ENCODE measurements at regions not wholly inside any gene's neighbourhood (a gene's known extent, or its start where the extent isn't known, plus 50 kb on each side); places are given as distances from the start of the nearest gene placed in this dataset.

DNA sequence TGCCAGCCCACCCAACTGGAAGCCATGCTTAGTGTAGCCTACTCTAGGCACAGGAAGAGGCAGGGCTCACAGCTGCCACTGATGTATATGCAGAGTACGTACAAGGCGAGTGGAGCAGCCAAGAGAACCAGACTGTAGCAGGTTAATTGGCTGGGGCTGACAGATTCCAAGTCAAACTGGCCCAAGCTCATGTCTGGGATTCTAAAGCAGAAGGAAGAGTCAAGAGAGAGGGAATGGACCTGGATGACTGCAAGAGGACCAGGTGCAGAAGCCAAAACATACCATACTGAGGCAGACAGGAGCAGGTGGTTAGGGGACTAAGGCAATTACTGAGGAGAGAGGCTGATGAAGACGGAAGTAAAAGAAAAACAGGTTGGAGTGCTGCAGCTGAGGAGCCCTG, 51.3 kb upstream of the LRRN2 start:
- 83% methylated on average over 2 of the region's 3 CpGs for WGBS (ENCODE audit: insufficient coverage)
- CTCF ChIA-PET: interaction anchor here (1.4 kb wide), 1 partner anchor 9 kb away, joined by 6 read pairs; no protein-coding TSS in a partner anchor

DNA sequence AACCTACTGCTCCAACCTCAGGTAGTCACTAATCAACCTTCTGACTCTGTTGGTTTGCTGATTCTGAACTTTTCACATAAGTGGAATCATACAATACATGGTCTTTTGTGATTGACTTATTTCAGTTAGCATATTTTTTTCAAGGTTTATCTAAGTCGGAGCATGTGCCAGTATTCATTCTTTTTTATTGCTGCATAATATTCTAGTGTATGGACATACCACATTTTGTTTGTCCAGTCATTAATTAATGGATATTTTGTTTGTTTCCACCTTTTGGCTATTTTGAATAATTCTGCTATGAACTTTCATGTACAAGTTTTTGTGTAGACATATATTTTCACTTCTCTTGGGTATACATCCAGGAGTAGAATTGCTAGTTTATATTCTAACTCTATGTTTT, 53.0 kb upstream of the LRRN2 start:
- Histone ChIP-seq H3K4me3 (ENCODE audit: control insufficient read depth in 1 of 7, extremely low read depth in 1 of 7, insufficient read depth in 4 of 7, low read depth in 2 of 7, low read length in 6 of 7) (no peak overlapping the region), H3K4me1 (ENCODE audit: control extremely low read depth in 1 of 4, control insufficient read depth in 4 of 4, insufficient read depth in 4 of 4, low read length in 3 of 4) (no peaks in the 10 kb centered on the region), H3K27me3 (replicated peaks in 2 of 5; ENCODE audit: control insufficient read depth in 4 of 5, insufficient read depth in 5 of 5, low read length in 4 of 5) (peaks cover 0 to 15% (median 8%) of the 10 kb centered on the region in 5 experiments), H3K9me3 (ENCODE audit: control extremely low read depth in 1 of 5, control insufficient read depth in 4 of 5, insufficient read depth in 2 of 5, low read depth in 1 of 5, low read length in 4 of 5) (peaks cover 2 to 19% (median 4%) of the 10 kb centered on the region in 5 experiments), H3K36me3 (ENCODE audit: control insufficient read depth in 4 of 4, insufficient read depth in 4 of 4, low read length in 3 of 4) (no peaks in the 10 kb centered on the region), H3K27ac (ENCODE audit: insufficient read depth in 1 of 2, low read depth in 1 of 2, low read length in 2 of 2, poor library complexity in 1 of 2, severe bottlenecking in 2 of 2) (no peak overlapping the region)
- no peak for DNase-seq
- ChIA-PET CTCF (no interaction called here), POLR2A (no interaction called here)
- no CpG with 5 or more reads among the region's 1 CpG for WGBS (ENCODE audit: insufficient coverage)

More for the DNA sequence above, 51.3 kb upstream of the LRRN2 start:
- Histone ChIP-seq H3K36me3 (ENCODE audit: control insufficient read depth in 4 of 4, insufficient read depth in 4 of 4, low read length in 3 of 4) (no peaks in the 10 kb centered on the region), H3K4me1 (ENCODE audit: control extremely low read depth in 1 of 4, control insufficient read depth in 4 of 4, insufficient read depth in 4 of 4, low read length in 3 of 4) (no peaks in the 10 kb centered on the region), H3K9me3 (ENCODE audit: control extremely low read depth in 1 of 5, control insufficient read depth in 4 of 5, insufficient read depth in 2 of 5, low read depth in 1 of 5, low read length in 4 of 5) (peaks cover 2 to 19% (median 4%) of the 10 kb centered on the region in 5 experiments), H3K4me3 (ENCODE audit: control insufficient read depth in 1 of 7, extremely low read depth in 1 of 7, insufficient read depth in 4 of 7, low read depth in 2 of 7, low read length in 6 of 7) (no peak overlapping the region), H3K27me3 (replicated peaks in 2 of 5; ENCODE audit: control insufficient read depth in 4 of 5, insufficient read depth in 5 of 5, low read length in 4 of 5) (peaks cover 0 to 16% (median 11%) of the 10 kb centered on the region in 5 experiments), H3K27ac (ENCODE audit: insufficient read depth in 1 of 2, low read depth in 1 of 2, low read length in 2 of 2, poor library complexity in 1 of 2, severe bottlenecking in 2 of 2) (no peak overlapping the region)
- no peak for DNase-seq
- POLR2A ChIA-PET: no interaction called here

DNA sequence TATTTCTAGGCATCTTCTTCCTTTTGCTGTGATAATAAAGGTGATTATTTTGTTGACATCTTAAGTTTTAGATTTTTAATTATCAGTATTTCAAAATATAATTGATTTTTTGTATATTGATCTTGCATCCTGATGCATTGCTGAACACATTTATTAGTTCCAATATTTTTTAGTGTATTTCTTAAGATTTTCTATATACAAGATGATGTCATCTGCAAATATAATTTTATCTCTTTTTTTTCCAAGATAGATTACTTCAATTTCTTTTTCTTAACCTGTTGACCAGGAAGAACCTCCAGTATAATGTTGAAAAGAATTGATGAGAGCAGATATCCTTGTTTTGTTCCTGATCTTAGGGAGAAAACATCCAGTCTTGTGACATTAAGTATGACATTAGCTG, 54.8 kb upstream of the LRRN2 start:
- POLR2A ChIA-PET: no interaction called here
- no peak overlapping the region for H3K27ac ChIP-seq (ENCODE audit: insufficient read depth in 1 of 2, low read depth in 1 of 2, low read length in 2 of 2, poor library complexity in 1 of 2, severe bottlenecking in 2 of 2)
- H3K27me3 ChIP-seq (replicated peaks in 2 of 5; ENCODE audit: control insufficient read depth in 4 of 5, insufficient read depth in 5 of 5, low read length in 4 of 5): peaks cover 0 to 11% (median 3%) of the 10 kb centered on the region in 5 experiments
- H3K4me1 ChIP-seq (ENCODE audit: control extremely low read depth in 1 of 4, control insufficient read depth in 4 of 4, insufficient read depth in 4 of 4, low read length in 3 of 4): no peaks in the 10 kb centered on the region
- CTCF ChIA-PET: no interaction called here
- no peak overlapping the region for H3K4me3 ChIP-seq (ENCODE audit: control insufficient read depth in 1 of 7, extremely low read depth in 1 of 7, insufficient read depth in 4 of 7, low read depth in 2 of 7, low read length in 6 of 7)
- no peaks in the 10 kb centered on the region for H3K36me3 ChIP-seq (ENCODE audit: control insufficient read depth in 4 of 4, insufficient read depth in 4 of 4, low read length in 3 of 4)
- peaks cover 2 to 19% (median 4%) of the 10 kb centered on the region in 5 experiments for H3K9me3 ChIP-seq (ENCODE audit: control extremely low read depth in 1 of 5, control insufficient read depth in 4 of 5, insufficient read depth in 2 of 5, low read depth in 1 of 5, low read length in 4 of 5)
- no peak for DNase-seq

DNA sequence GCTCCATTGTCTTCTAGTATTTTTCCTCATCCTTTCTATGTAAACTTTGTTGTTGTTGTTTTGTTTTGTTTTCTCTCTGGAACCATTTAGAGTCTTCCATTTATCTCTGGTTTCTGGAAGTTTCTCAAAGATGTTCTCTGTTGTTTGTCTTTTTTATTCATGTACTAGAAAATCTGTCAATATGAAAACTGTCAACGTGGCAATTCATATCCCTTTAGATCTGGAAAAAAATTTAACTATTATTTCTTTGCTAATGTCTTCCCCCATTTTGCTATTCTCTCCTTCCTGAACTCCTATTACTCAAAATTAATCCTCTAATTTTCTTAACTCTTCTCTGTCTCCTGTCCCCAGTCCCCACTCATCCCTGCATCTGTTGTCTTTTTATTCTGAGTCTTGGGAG, 55.9 kb upstream of the LRRN2 start:
- H3K27me3 ChIP-seq (replicated peaks in 2 of 5; ENCODE audit: control insufficient read depth in 4 of 5, insufficient read depth in 5 of 5, low read length in 4 of 5): peaks cover 0 to 7% (median 2%) of the 10 kb centered on the region in 5 experiments
- no CpG with 5 or more reads among the region's 1 CpG for WGBS (ENCODE audit: insufficient coverage)
- POLR2A ChIA-PET: no interaction called here
- no peaks in the 10 kb centered on the region for H3K4me1 ChIP-seq (ENCODE audit: control extremely low read depth in 1 of 4, control insufficient read depth in 4 of 4, insufficient read depth in 4 of 4, low read length in 3 of 4)
- H3K9me3 ChIP-seq (ENCODE audit: control extremely low read depth in 1 of 5, control insufficient read depth in 4 of 5, insufficient read depth in 2 of 5, low read depth in 1 of 5, low read length in 4 of 5): peaks cover 2 to 19% (median 4%) of the 10 kb centered on the region in 5 experiments
- H3K27ac ChIP-seq (ENCODE audit: insufficient read depth in 1 of 2, low read depth in 1 of 2, low read length in 2 of 2, poor library complexity in 1 of 2, severe bottlenecking in 2 of 2): no peak overlapping the region
- CTCF ChIA-PET: no interaction called here
- H3K4me3 ChIP-seq (ENCODE audit: control insufficient read depth in 1 of 7, extremely low read depth in 1 of 7, insufficient read depth in 4 of 7, low read depth in 2 of 7, low read length in 6 of 7): no peak overlapping the region
- no peak for DNase-seq
- H3K36me3 ChIP-seq (ENCODE audit: control insufficient read depth in 4 of 4, insufficient read depth in 4 of 4, low read length in 3 of 4): no peaks in the 10 kb centered on the region

DNA sequence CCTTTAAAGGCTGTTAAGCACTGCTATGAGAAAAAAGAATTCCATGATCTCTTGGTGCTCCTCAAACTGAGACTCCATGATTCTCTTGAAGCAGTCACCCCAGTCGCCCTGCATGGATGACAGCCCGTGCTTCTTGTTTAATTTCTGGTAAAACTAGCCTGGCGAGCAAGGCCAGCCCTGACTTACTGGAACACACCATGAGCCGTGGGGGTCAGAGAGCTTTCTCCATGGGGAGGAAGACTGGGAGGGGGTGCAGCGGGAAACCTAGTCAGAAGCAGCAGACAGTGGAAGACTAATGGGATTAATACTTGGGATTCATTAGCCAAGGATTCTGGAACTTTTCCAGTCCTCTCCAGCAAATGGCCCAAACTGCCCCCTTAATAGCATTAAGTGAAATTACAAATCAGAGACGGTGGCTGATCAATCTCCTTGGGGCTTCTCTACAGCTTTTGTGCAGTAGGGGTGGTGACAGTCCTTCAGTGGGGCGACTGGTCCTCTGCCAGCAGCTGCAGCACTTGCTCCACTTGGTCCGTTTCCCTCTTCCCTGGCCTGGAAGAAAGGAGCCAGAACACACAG, 57.2 kb upstream of the LRRN2 start:
- 98% methylated on average over 7 of the region's 8 CpGs for WGBS (ENCODE audit: insufficient coverage)
- ChIA-PET POLR2A (no interaction called here), CTCF (no interaction called here)
- Histone ChIP-seq H3K4me3 (ENCODE audit: control insufficient read depth in 1 of 7, extremely low read depth in 1 of 7, insufficient read depth in 4 of 7, low read depth in 2 of 7, low read length in 6 of 7) (no peak overlapping the region), H3K36me3 (ENCODE audit: control insufficient read depth in 4 of 4, insufficient read depth in 4 of 4, low read length in 3 of 4) (no peaks in the 10 kb centered on the region), H3K27me3 (replicated peaks in 2 of 5; ENCODE audit: control insufficient read depth in 4 of 5, insufficient read depth in 5 of 5, low read length in 4 of 5) (peaks cover 0 to 7% (median 0%) of the 10 kb centered on the region in 5 experiments), H3K4me1 (ENCODE audit: control extremely low read depth in 1 of 4, control insufficient read depth in 4 of 4, insufficient read depth in 4 of 4, low read length in 3 of 4) (no peaks in the 10 kb centered on the region), H3K27ac (ENCODE audit: insufficient read depth in 1 of 2, low read depth in 1 of 2, low read length in 2 of 2, poor library complexity in 1 of 2, severe bottlenecking in 2 of 2) (no peak overlapping the region), H3K9me3 (ENCODE audit: control extremely low read depth in 1 of 5, control insufficient read depth in 4 of 5, insufficient read depth in 2 of 5, low read depth in 1 of 5, low read length in 4 of 5) (peaks cover 2 to 15% (median 2%) of the 10 kb centered on the region in 5 experiments)
- no peak for DNase-seq

DNA sequence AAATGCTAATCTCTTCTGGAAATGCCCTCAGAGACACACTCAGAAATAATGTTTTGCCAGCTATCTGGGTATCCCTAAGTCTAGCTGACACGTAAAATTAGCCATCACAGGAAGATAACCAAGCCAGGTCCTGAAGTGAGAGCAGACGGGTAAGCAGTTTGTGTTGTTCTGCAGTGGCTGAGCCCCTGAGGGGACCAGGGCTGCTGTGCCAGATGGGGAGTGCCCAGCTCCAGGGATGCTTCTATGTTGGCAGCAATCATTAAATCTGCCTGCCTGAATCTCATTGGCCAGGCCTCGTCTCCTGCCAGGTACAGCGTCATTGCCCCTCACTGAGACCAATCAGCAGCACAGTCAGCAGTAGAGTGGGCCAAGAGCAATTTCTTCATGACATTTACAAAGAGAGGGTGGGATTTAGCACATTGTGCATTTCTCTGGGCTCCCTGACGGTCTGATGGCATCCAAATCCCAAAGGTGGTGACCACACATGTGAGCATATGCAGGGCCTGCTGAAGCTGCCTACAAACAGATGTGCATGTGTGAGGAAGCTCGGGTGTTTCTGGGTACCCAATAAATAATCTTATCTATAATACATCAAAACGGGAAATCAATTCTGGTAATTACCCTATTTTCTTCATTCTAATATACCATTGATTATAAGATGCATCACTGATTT, 58.7 kb upstream of the LRRN2 start:
- WGBS (ENCODE audit: insufficient coverage): 94% methylated on average over 4 of the region's 7 CpGs
- Histone ChIP-seq H3K9me3 (ENCODE audit: control extremely low read depth in 1 of 5, control insufficient read depth in 4 of 5, insufficient read depth in 2 of 5, low read depth in 1 of 5, low read length in 4 of 5) (peaks cover 0 to 3% (median 0%) of the 10 kb centered on the region in 5 experiments), H3K4me3 (ENCODE audit: control insufficient read depth in 1 of 7, extremely low read depth in 1 of 7, insufficient read depth in 4 of 7, low read depth in 2 of 7, low read length in 6 of 7) (no peak overlapping the region), H3K4me1 (ENCODE audit: control extremely low read depth in 1 of 4, control insufficient read depth in 4 of 4, insufficient read depth in 4 of 4, low read length in 3 of 4) (no peaks in the 10 kb centered on the region), H3K27ac (ENCODE audit: insufficient read depth in 1 of 2, low read depth in 1 of 2, low read length in 2 of 2, poor library complexity in 1 of 2, severe bottlenecking in 2 of 2) (no peak overlapping the region), H3K27me3 (replicated peaks in 2 of 5; ENCODE audit: control insufficient read depth in 4 of 5, insufficient read depth in 5 of 5, low read length in 4 of 5) (peaks cover 0 to 7% (median 0%) of the 10 kb centered on the region in 5 experiments), H3K36me3 (ENCODE audit: control insufficient read depth in 4 of 4, insufficient read depth in 4 of 4, low read length in 3 of 4) (no peaks in the 10 kb centered on the region)
- no peak for DNase-seq
- CTCF ChIA-PET: interaction anchor here (1.6 to 3.5 kb wide), 5 partner anchors 8 to 63 kb away, joined by 3 to 15 read pairs (median 6); no protein-coding TSS in a partner anchor
- POLR2A ChIA-PET: no interaction called here

DNA sequence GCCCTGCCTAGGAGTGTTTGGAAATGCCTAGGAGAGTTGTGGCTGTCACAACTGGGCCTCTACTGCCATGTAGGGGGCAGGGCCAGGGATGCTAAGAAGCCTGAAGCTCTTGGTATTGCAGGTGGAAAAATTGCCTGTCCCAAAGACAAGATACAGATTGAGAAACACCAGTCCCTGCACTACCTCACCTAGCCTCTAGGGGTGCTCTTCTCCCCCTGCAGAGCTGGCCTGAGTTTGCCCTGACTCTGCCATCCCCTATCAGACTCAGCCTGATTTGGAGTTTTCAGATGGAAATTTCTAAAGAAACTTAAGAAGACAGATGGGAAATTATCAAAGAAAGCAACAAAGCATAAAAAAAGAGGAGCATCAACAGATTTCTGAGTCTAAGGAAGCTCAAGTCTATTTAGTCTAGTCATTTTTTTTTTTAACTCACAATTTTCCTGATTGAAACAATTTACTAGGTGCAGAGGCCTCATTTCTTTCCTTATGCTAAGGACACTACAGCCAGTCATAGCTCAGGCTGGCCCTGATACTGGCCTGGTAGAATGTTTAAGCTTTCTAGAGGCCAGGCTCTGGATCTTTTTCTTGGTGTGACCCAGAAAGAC, 61.4 kb upstream of the LRRN2 start:
- H3K36me3 ChIP-seq (ENCODE audit: control insufficient read depth in 4 of 4, insufficient read depth in 4 of 4, low read length in 3 of 4): no peaks in the 10 kb centered on the region
- no peak overlapping the region for H3K27ac ChIP-seq (ENCODE audit: insufficient read depth in 1 of 2, low read depth in 1 of 2, low read length in 2 of 2, poor library complexity in 1 of 2, severe bottlenecking in 2 of 2)
- peak; percentile 25 to 65 (median 59) for DNase-seq
- H3K9me3 ChIP-seq (ENCODE audit: control extremely low read depth in 1 of 5, control insufficient read depth in 4 of 5, insufficient read depth in 2 of 5, low read depth in 1 of 5, low read length in 4 of 5): no peaks in the 10 kb centered on the region
- ChIA-PET CTCF (interaction anchor here (0.8 to 3.5 kb wide), 11 partner anchors 12 to 185 kb away, joined by 3 to 15 read pairs (median 4); no protein-coding TSS in a partner anchor), POLR2A (no interaction called here)
- peaks cover 0 to 10% (median 0%) of the 10 kb centered on the region in 5 experiments for H3K27me3 ChIP-seq (replicated peaks in 2 of 5; ENCODE audit: control insufficient read depth in 4 of 5, insufficient read depth in 5 of 5, low read length in 4 of 5)
- H3K4me1 ChIP-seq (ENCODE audit: control extremely low read depth in 1 of 4, control insufficient read depth in 4 of 4, insufficient read depth in 4 of 4, low read length in 3 of 4): no peaks in the 10 kb centered on the region
- no peak overlapping the region for H3K4me3 ChIP-seq (ENCODE audit: control insufficient read depth in 1 of 7, extremely low read depth in 1 of 7, insufficient read depth in 4 of 7, low read depth in 2 of 7, low read length in 6 of 7)
